ENCODE measurements at regions not wholly inside any gene's neighbourhood (a gene's known extent, or its start where the extent isn't known, plus 50 kb on each side); places are given as distances from the start of the nearest gene placed in this dataset.

DNA sequence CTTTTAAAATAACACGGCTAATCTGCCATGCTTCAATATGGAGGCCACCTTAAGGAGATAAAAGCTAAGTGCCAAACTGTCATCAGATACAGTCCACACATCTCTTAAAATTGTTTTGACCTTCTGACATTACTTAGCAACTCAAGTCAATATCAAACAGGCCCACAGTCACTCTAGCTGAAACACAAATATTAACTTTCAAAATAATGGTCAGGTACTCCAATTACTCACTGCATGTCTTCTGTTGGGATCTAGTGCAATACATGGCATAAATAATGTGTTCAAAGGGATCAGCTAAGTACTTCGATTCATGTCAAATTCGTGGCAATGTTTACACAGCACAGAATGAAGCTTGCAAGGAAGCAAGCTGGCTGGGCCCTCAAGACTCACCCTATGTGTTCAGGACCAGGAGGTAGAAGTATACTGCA, 133.9 kb upstream of the BEND6 start:
- H3K4me3 ChIP-seq (ENCODE audit: low read depth, low read length, poor library complexity, severe bottlenecking) = no peak overlapping the region
- H3K4me1 ChIP-seq (ENCODE audit: insufficient read depth, low read length, poor library complexity, severe bottlenecking) = no peaks in the 10 kb centered on the region
- H2AFZ ChIP-seq (ENCODE audit: low read length) = no peak overlapping the region
- H3K27ac ChIP-seq (ENCODE audit: low read depth, low read length, poor library complexity, severe bottlenecking) = no peak overlapping the region
- intact Hi-C loops (cut with micrococcal nuclease; ENCODE audit: unreplicated experiment) = no loop called here
- no peaks in the 10 kb centered on the region for H3K79me2 ChIP-seq (ENCODE audit: insufficient read depth, low read depth, low read length)
- H3K36me3 ChIP-seq (ENCODE audit: insufficient read depth, low read length) = no peaks in the 10 kb centered on the region
- no peaks in the 10 kb centered on the region for H4K20me1 ChIP-seq (ENCODE audit: insufficient read depth, low read length)
- DNase-seq (ENCODE audit: low spot score) = no peak
- TF ChIP-seq CTCF (conservative IDR thresholded peaks at IDR 0.05; ENCODE audit: low read length) (no peak), EZH2phosphoT487 (IDR thresholded peaks at IDR 0.05; ENCODE audit: borderline replicate concordance, low read depth, low read length) (no peak)
- H3K9me2 ChIP-seq (ENCODE audit: insufficient read depth, low read length) = no peaks in the 10 kb centered on the region
- POLR2A ChIA-PET = interaction anchor here (1.2 to 1.3 kb wide), 2 partner anchors 12 to 13 kb away, joined by 3 to 4 read pairs; no protein-coding TSS in a partner anchor
- CTCF ChIA-PET (ENCODE audit: unreplicated experiment) = interaction anchor here (0.5 kb wide), 1 partner anchor 1473 kb away, joined by 3 read pairs; no protein-coding TSS in a partner anchor
- H3K9me3 ChIP-seq (ENCODE audit: low read length) = no peaks in the 10 kb centered on the region
- no peak overlapping the region for H3K4me2 ChIP-seq (ENCODE audit: low read length)
- BruUV-seq (replicated peaks) = no TSS peak

GRCh38 chr6:56820060-56820459, 134.8 kb upstream of the BEND6 start:
- POLR2A ChIA-PET = interaction anchor here (1.3 kb wide), 1 partner anchor 63 kb away, joined by 3 read pairs; no protein-coding TSS in a partner anchor

More at GRCh38 chr6:56820060-56820459, 134.8 kb upstream of the BEND6 start:
- no peak for DNase-seq (ENCODE audit: low spot score)
- Histone ChIP-seq H3K79me2 (ENCODE audit: insufficient read depth, low read depth, low read length) (no peaks in the 10 kb centered on the region), H3K9me2 (ENCODE audit: insufficient read depth, low read length) (no peaks in the 10 kb centered on the region), H3K27ac (ENCODE audit: low read depth, low read length, poor library complexity, severe bottlenecking) (no peak overlapping the region), H3K9me3 (ENCODE audit: low read length) (no peaks in the 10 kb centered on the region), H3K4me1 (ENCODE audit: insufficient read depth, low read length, poor library complexity, severe bottlenecking) (no peaks in the 10 kb centered on the region), H3K36me3 (ENCODE audit: insufficient read depth, low read length) (no peaks in the 10 kb centered on the region), H3K4me2 (ENCODE audit: low read length) (no peak overlapping the region), H2AFZ (ENCODE audit: low read length) (no peak overlapping the region), H4K20me1 (ENCODE audit: insufficient read depth, low read length) (no peaks in the 10 kb centered on the region), H3K4me3 (ENCODE audit: low read depth, low read length, poor library complexity, severe bottlenecking) (no peak overlapping the region)
- no peak for TF ChIP-seq EZH2phosphoT487 (IDR thresholded peaks at IDR 0.05; ENCODE audit: borderline replicate concordance, low read depth, low read length)
- TF ChIP-seq CTCF (conservative IDR thresholded peaks at IDR 0.05; ENCODE audit: low read length) = no peak
- CTCF ChIA-PET (ENCODE audit: unreplicated experiment) = no interaction called here
- intact Hi-C loops (cut with micrococcal nuclease; ENCODE audit: unreplicated experiment) = no loop called here
- BruUV-seq (replicated peaks) = no TSS peak

Data from OCI-LY7 (cell line).